Thyroid gland (tissue), 4 donors: ENCODE measurements at regions not wholly inside any gene's neighbourhood (a gene's known extent, or its start where the extent isn't known, plus 50 kb on each side); places are given as distances from the start of the nearest gene placed in this dataset.

Experiments used
- DNase-seq, 2 donors: peaks; one replicate each; pipeline ENCODE4 v3.0.0-alpha.2; 2019
- H3K27ac ChIP-seq, 3 donors: fragments of 200-600 bp; sonication (generic); 1 replicate in 2 of 3; 2 replicates in 1 of 3; pipeline ENCODE4 v1.5.1; 2016 to 2019; ENCODE audit warnings: mild to moderate bottlenecking in 1 of 3, moderate library complexity in 1 of 3
- H3K27me3 ChIP-seq: fragments of 200-600 bp; sonication (generic); one replicate; pipeline ENCODE4 v1.5.1; 2019
- H3K36me3 ChIP-seq, 2 donors: fragments of 200-600 bp; sonication (generic); one replicate each; pipeline ENCODE4 v1.5.1; 2016 to 2019
- H3K4me1 ChIP-seq, 2 donors: fragments of 200-600 bp; sonication (generic); one replicate each; pipeline ENCODE4 v1.5.1; 2017 to 2019
- H3K4me3 ChIP-seq, 3 donors: fragments of 200-600 bp; sonication (generic); replicated peaks in 1 of 3; 1 replicate in 2 of 3; 2 replicates in 1 of 3; pipeline ENCODE4 v1.5.1; 2016; ENCODE audit warnings: mild to moderate bottlenecking in 1 of 3
- H3K9me3 ChIP-seq: fragments of 200-600 bp; sonication (generic); one replicate; pipeline ENCODE4 v1.5.1; 2017
- POLR2A ChIP-seq, 2 donors: fragments of 450-650 bp; IDR thresholded peaks; one replicate each; pipeline ENCODE4 v1.6.1; 2017; ENCODE audit warnings: antibody characterized with exemption in 2 of 2, mild to moderate bottlenecking in 2 of 2, moderate library complexity in 1 of 2
- WGBS, 2 donors: methylation state at CpG; one replicate each; pipeline ENCODE4 v1.1.5; 2017; 5-methylcytosine and 5-hydroxymethylcytosine counted together
- intact Hi-C: fragments of 100-400 bp; cut with DNase I; formaldehyde crosslinking; loops from one replicate; pipeline ENCODE4 v1.15.1; 2023
- TF ChIP-seq, protein P1 (sequence below), 6 experiments: fragments of 200-600 bp in 3 of 6; fragments of 450-650 bp in 3 of 6; sonication (generic) in 3 of 6; IDR thresholded peaks; one replicate each; pipeline ENCODE4 v1.5.1; 2016 to 2019; ENCODE audit warnings: antibody characterized with exemption in 6 of 6, mild to moderate bottlenecking in 2 of 6, inconsistent platforms in 1 of 6, moderate library complexity in 1 of 6

DNA sequence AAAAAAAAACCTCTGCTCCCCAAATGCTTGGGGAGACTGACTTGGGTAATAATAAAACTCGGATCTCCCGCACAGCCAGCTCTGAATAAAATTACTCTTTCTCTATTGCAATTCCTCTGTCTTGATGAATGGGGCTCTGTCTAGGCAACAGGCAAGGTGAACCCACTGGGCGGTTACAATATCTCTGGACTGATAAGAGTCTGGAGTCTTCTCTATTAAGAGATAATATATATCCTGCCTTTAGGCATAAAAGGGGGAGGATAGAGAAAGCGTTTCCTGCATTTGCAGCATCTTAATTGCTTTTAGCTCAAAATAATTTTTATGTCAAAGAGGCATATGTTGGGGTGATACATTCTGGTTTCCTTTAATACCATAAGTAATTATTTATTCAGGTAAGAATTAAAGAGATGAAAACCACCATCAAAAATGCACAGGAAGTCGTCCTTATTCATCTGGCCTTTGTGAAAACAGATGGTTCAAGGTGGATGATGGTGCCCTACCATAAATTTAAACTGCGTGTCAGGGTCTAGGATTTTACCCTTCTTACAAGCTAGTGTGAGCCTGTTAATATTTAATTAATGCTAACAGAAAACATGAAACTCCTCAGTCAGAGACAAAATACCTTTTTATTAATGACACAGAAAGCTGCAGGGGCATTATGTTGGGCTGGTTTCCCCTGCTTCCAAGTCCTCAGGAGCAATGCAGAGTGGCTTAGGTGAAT lies 736.8 kb downstream of the SOCS6 start:
- Histone ChIP-seq H3K4me3 (no peak overlapping the region), H3K27ac (no peak overlapping the region), H3K4me1 (no peaks in the 10 kb centered on the region), H3K9me3 (no peaks in the 10 kb centered on the region), H3K36me3 (no peaks in the 10 kb centered on the region), H3K27me3 (no peaks in the 10 kb centered on the region)
- no peak for TF ChIP-seq POLR2A (IDR thresholded peaks at IDR 0.05)
- TF ChIP-seq, protein P1, sequence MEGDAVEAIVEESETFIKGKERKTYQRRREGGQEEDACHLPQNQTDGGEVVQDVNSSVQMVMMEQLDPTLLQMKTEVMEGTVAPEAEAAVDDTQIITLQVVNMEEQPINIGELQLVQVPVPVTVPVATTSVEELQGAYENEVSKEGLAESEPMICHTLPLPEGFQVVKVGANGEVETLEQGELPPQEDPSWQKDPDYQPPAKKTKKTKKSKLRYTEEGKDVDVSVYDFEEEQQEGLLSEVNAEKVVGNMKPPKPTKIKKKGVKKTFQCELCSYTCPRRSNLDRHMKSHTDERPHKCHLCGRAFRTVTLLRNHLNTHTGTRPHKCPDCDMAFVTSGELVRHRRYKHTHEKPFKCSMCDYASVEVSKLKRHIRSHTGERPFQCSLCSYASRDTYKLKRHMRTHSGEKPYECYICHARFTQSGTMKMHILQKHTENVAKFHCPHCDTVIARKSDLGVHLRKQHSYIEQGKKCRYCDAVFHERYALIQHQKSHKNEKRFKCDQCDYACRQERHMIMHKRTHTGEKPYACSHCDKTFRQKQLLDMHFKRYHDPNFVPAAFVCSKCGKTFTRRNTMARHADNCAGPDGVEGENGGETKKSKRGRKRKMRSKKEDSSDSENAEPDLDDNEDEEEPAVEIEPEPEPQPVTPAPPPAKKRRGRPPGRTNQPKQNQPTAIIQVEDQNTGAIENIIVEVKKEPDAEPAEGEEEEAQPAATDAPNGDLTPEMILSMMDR (IDR thresholded peaks at IDR 0.05): no peak
- 81 to 86% methylated on average over 6 of the region's 6 CpGs for WGBS, 2 donors
- intact Hi-C loops: no loop called here
- no peak for DNase-seq

DNA sequence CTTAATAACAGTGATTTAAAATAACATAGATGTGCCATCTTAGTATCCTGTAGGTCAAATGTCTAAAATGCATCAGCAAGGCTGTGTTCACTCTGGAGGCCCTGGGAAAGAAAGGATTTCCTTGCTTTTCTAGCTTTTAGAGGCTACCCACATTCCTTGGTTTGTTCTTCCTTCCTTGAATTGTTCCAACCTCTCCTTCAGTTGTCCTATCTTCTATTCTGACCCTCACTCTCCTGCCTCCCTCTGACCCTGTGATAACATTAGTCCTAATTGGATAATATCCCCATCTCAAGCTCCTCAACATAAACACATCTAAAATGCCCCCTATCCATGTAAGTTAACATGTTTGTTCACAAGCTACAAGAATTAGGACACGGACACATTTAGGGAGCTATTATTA lies 733.5 kb downstream of the SOCS6 start:
- no peak for DNase-seq
- Histone ChIP-seq H3K9me3 (no peaks in the 10 kb centered on the region), H3K27ac (no peak overlapping the region), H3K4me3 (no peak overlapping the region), H3K4me1 (no peaks in the 10 kb centered on the region), H3K27me3 (no peaks in the 10 kb centered on the region), H3K36me3 (no peaks in the 10 kb centered on the region)
- TF ChIP-seq, protein P1 (IDR thresholded peaks at IDR 0.05): no peak
- TF ChIP-seq POLR2A (IDR thresholded peaks at IDR 0.05): no peak
- WGBS, 2 donors: 81 to 88% methylated on average over 1 of the region's 1 CpG
- intact Hi-C loops: no loop called here

DNA sequence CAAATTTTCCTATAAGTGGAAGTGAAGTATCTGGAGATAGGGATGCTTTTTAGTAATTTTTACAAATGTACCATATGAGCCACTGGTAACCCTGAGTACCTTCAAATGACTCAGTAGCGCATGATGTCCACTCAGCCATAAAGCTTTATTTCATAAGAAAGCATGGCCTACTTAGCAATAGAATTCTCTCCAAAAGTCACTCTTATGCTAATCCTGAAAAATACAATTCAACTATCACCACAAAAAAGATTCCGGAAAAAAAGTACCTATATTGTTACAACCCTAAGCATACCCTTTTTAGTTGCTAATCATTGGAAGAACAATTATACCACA lies 732.2 kb downstream of the SOCS6 start:
- H3K36me3 ChIP-seq: no peaks in the 10 kb centered on the region
- intact Hi-C loops: no loop called here
- H3K9me3 ChIP-seq: no peaks in the 10 kb centered on the region
- no peak for TF ChIP-seq POLR2A (IDR thresholded peaks at IDR 0.05)
- TF ChIP-seq, protein P1 (IDR thresholded peaks at IDR 0.05): no peak
- WGBS, 2 donors: 96 to 97% methylated on average over 2 of the region's 2 CpGs
- no peak overlapping the region for H3K27ac ChIP-seq
- no peaks in the 10 kb centered on the region for H3K27me3 ChIP-seq
- no peak overlapping the region for H3K4me3 ChIP-seq
- no peaks in the 10 kb centered on the region for H3K4me1 ChIP-seq
- DNase-seq: no peak

DNA sequence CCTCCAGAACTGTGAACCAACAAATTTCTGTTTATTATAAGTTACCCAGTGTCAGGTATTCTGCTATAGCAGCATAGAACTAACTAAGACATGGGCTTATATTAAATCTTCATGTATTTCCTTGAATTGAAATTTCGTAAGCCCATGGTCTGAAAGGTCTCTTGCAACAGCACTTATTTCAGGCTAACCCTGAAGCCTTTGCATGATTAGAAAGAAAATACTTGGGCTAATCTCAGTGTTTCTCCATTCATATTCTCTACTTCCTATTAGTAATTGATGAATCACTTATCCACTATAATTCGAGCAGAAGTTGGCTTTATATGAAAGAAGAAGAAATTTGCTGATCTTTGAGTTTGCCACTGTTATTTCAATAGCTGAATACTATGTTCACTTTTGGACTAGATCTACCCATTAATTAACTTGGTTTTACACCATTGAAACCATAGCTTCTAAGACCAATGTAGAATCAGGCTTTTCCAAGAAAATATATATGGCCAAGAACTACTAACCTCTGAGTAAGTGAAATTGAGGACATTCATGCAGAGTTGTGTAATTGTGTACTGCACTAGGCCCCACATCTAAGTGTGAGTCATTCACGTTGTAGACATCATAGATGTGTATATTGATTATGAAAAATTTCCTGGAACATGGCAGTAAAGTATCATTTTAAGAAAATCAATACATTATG lies 731.6 kb downstream of the SOCS6 start:
- H3K4me1 ChIP-seq: no peaks in the 10 kb centered on the region
- intact Hi-C loops: no loop called here

DNA sequence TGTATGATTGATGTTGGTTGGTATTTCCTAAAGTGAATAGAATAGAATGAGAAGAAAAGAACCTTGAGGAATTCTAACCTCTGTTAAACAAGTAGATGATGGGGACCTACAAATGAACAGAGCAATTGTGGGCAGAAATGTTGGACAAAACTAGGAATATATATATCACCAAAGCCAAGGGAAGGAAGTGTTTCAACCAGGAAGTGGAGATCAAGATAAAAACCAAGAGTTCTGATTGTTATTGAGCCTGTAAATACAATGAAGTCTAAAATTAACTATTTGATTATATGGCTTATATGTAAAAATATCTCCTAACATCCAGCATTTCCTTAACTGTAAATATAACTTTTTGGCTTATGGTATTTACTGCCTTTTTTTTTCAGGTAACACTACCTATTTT lies 730.0 kb downstream of the SOCS6 start:
- H3K36me3 ChIP-seq: no peaks in the 10 kb centered on the region
- no peak overlapping the region for H3K27ac ChIP-seq
- no peaks in the 10 kb centered on the region for H3K9me3 ChIP-seq
- no peak for TF ChIP-seq POLR2A (IDR thresholded peaks at IDR 0.05)
- TF ChIP-seq, protein P1 (IDR thresholded peaks at IDR 0.05): no peak
- no peaks in the 10 kb centered on the region for H3K27me3 ChIP-seq
- H3K4me3 ChIP-seq: no peak overlapping the region
- H3K4me1 ChIP-seq: no peaks in the 10 kb centered on the region
- intact Hi-C loops: no loop called here
- no peak for DNase-seq

More for the DNA sequence above, 731.6 kb downstream of the SOCS6 start:
- no peaks in the 10 kb centered on the region for H3K27me3 ChIP-seq
- no peak for DNase-seq
- no peaks in the 10 kb centered on the region for H3K36me3 ChIP-seq
- H3K27ac ChIP-seq: no peak overlapping the region
- TF ChIP-seq, protein P1 (IDR thresholded peaks at IDR 0.05): no peak
- TF ChIP-seq POLR2A (IDR thresholded peaks at IDR 0.05): no peak
- H3K9me3 ChIP-seq: no peaks in the 10 kb centered on the region
- 80 to 81% methylated on average over 3 of the region's 3 CpGs for WGBS, 2 donors
- no peak overlapping the region for H3K4me3 ChIP-seq
